Gastrocnemius medialis (tissue), 4 donors: ENCODE measurements at regions not wholly inside any gene's neighbourhood (a gene's known extent, or its start where the extent isn't known, plus 50 kb on each side); places are given as distances from the start of the nearest gene placed in this dataset.

Source experiments
- CTCF ChIP-seq, 5 experiments: fragments of 450-650 bp in 3 of 5; fragments of 200-600 bp in 2 of 5; sonication (generic) in 2 of 5; IDR thresholded peaks in 4 of 5; conservative IDR thresholded peaks in 1 of 5; 1 replicate in 4 of 5; 2 replicates in 1 of 5; pipeline ENCODE4 v1.5.1; 2016 to 2019; ENCODE audit warnings: antibody characterized with exemption in 5 of 5, mild to moderate bottlenecking in 3 of 5, moderate library complexity in 3 of 5
- POLR2A ChIP-seq, 2 donors: fragments of 450-650 bp; IDR thresholded peaks; one replicate each; pipeline ENCODE4 v1.6.1; 2017; ENCODE audit warnings: antibody characterized with exemption in 2 of 2, mild to moderate bottlenecking in 2 of 2, moderate library complexity in 2 of 2

DNA sequence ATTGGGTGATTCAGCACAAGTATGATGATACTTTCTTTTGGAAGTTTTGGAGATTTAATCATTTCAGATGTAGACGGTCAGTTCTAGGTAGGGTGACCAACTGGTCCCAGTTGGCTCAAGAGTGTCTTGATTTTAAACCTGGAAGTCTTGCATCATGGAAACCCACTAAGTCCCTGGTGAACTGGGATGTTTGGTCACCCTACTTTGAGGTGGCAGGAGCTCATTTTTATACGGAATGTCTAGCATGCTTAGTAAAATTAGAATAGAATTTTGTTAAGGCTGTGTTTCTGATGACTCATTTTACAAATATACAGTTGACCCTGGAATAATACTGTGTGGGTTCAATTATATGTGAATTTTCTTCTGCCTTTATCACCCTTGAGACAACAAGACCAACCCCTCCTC, 61.5 kb upstream of the DOCK10 start:
- TF ChIP-seq CTCF (IDR thresholded peaks at IDR 0.05 in 4 of 5, conservative IDR thresholded peaks at IDR 0.05 in 1 of 5) (no peak), POLR2A (IDR thresholded peaks at IDR 0.05) (no peak)
